SK-N-SH (cell line): ENCODE measurements at regions not wholly inside any gene's neighbourhood (a gene's known extent, or its start where the extent isn't known, plus 50 kb on each side); places are given as distances from the start of the nearest gene placed in this dataset.

Experiments used
- CTCF ChIA-PET: fragments of 300-600, 350-600 bp; formaldehyde crosslinking; extraction: SDS; loops from one replicate; lab custom pipeline; 2021; lab: Yijun Ruan, JAX
- POLR2A ChIA-PET: fragments of 350-600 bp; sonication (Branson Sonifier 250); formaldehyde crosslinking; extraction: SDS; loops from one replicate; lab custom pipeline; 2020; ENCODE audit warnings: antibody characterized with exemption, inconsistent platforms; lab: Yijun Ruan, JAX
- DNase-seq: peaks from one replicate; pipeline ENCODE4 v3.0.0; 2012
- H2AFZ ChIP-seq: fragments of 200-600 bp; sonication (generic); 2 replicates; pipeline ENCODE4 v1.8.1; 2016; ENCODE audit warnings: antibody characterized with exemption, mild to moderate bottlenecking, low read depth
- H3F3A ChIP-seq: fragments of 200-600 bp; sonication (generic); replicated peaks from 2 replicates; pipeline ENCODE3; 2016; ENCODE audit warnings: antibody characterized with exemption, mild to moderate bottlenecking; ENCODE audit not compliant: insufficient read depth
- H3K27ac ChIP-seq, 2 experiments: fragments of 200-500 bp in 1 of 2; fragments of 200-600 bp in 1 of 2; sonication (Bioruptor generic) in 1 of 2; sonication (generic), shearing (Covaris generic) in 1 of 2; 2 replicates each; pipeline versions ENCODE4 v1.5.1 to v1.6.1; 2014 to 2016; ENCODE audit warnings: low read depth in 2 of 2, inconsistent platforms in 1 of 2, low read length in 1 of 2, mild to moderate bottlenecking in 1 of 2, mixed read lengths in 1 of 2
- H3K27me3 ChIP-seq: fragments of 200-600 bp; sonication (generic), shearing (Covaris generic); 2 replicates; pipeline ENCODE4 v1.6.1; 2016; ENCODE audit warnings: mixed run types; ENCODE audit not compliant: insufficient read depth
- H3K36me3 ChIP-seq, 2 experiments: fragments of 200-500 bp in 1 of 2; fragments of 200-600 bp in 1 of 2; sonication (Bioruptor generic) in 1 of 2; sonication (generic) in 1 of 2; replicated peaks in 1 of 2; 2 replicates each; pipeline versions ENCODE3 to v1.5.1; 2014 to 2016; ENCODE audit warnings: low read length in 1 of 2, mild to moderate bottlenecking in 1 of 2; ENCODE audit not compliant: insufficient read depth in 2 of 2, control insufficient read depth in 1 of 2
- H3K4me1 ChIP-seq, 2 experiments: fragments of 200-500 bp in 1 of 2; fragments of 200-600 bp in 1 of 2; sonication (Bioruptor generic) in 1 of 2; sonication (generic), shearing (Covaris generic) in 1 of 2; 2 replicates each; pipeline versions ENCODE4 v1.5.1 to v1.6.1; 2014 to 2016; ENCODE audit warnings: low read depth in 1 of 2, low read length in 1 of 2, mixed run types in 1 of 2; ENCODE audit not compliant: insufficient read depth in 2 of 2, control insufficient read depth in 1 of 2
- H3K4me2 ChIP-seq: fragments of 200-600 bp; sonication (generic), shearing (Covaris generic); 2 replicates; pipeline ENCODE4 v1.6.1; 2017; ENCODE audit warnings: mixed run types
- H3K4me3 ChIP-seq, 2 experiments: fragments of 200-500 bp in 1 of 2; fragments of 200-600 bp in 1 of 2; sonication (Bioruptor generic) in 1 of 2; sonication (generic), shearing (Covaris generic) in 1 of 2; 2 replicates each; pipeline versions ENCODE4 v1.5.1 to v1.8.1; 2014 to 2016; ENCODE audit warnings: low read depth in 2 of 2, inconsistent platforms in 1 of 2, low read length in 1 of 2, mild to moderate bottlenecking in 1 of 2, mixed read lengths in 1 of 2, moderate library complexity in 1 of 2
- H3K79me2 ChIP-seq: fragments of 200-600 bp; sonication (generic); 2 replicates; pipeline ENCODE4 v1.8.1; 2017; ENCODE audit warnings: mild to moderate bottlenecking; ENCODE audit not compliant: insufficient read depth
- H3K9ac ChIP-seq: fragments of 200-600 bp; sonication (generic); 2 replicates; pipeline ENCODE4 v1.6.1; 2017; ENCODE audit warnings: mixed run types
- H3K9me2 ChIP-seq: fragments of 200-600 bp; sonication (generic); 2 replicates; pipeline ENCODE4 v1.6.1; 2017; ENCODE audit warnings: mixed run types
- H3K9me3 ChIP-seq: fragments of 200-600 bp; sonication (generic); 2 replicates; pipeline ENCODE4 v1.6.1; 2017; ENCODE audit warnings: mixed run types, mild to moderate bottlenecking, moderate library complexity
- H4K20me1 ChIP-seq: fragments of 200-600 bp; sonication (generic); 2 replicates; pipeline ENCODE4 v1.6.1; 2017; ENCODE audit warnings: mild to moderate bottlenecking, mixed run types; ENCODE audit not compliant: insufficient read depth
- ELF1 ChIP-seq: IDR thresholded peaks from 2 replicates; pipeline ENCODE4 v1.4.0; 2012
- FOXM1 ChIP-seq: IDR thresholded peaks from 2 replicates; pipeline ENCODE4 v1.4.0; 2012; ENCODE audit warnings: low read depth, mild to moderate bottlenecking
- MAX ChIP-seq: IDR thresholded peaks from 2 replicates; pipeline ENCODE4 v1.4.0; 2012; ENCODE audit warnings: low read depth
- NRF1 ChIP-seq: IDR thresholded peaks from 2 replicates; pipeline ENCODE4 v1.6.1; 2012; ENCODE audit warnings: low read depth, mild to moderate bottlenecking, low read length
- PBX3 ChIP-seq: IDR thresholded peaks from 2 replicates; pipeline ENCODE4; 2012
- RAD21 ChIP-seq: IDR thresholded peaks from 2 replicates; pipeline ENCODE4 v1.6.1; 2012; ENCODE audit warnings: mild to moderate bottlenecking, low read length
- REST ChIP-seq: IDR thresholded peaks from 2 replicates; pipeline ENCODE4 v1.6.1; 2012; ENCODE audit warnings: mild to moderate bottlenecking, low read depth, low read length, moderate library complexity
- RFX5 ChIP-seq: IDR thresholded peaks from 2 replicates; pipeline ENCODE4 v1.6.1; 2012; ENCODE audit warnings: mild to moderate bottlenecking, improper control_type of control experiment, low read length
- RXRA ChIP-seq: IDR thresholded peaks from 2 replicates; pipeline ENCODE4 v1.4.0; 2012; ENCODE audit warnings: low read depth, mild to moderate bottlenecking, borderline replicate concordance
- TAF1 ChIP-seq: IDR thresholded peaks from 2 replicates; pipeline ENCODE4 v1.6.1; 2012; ENCODE audit warnings: low read depth, mild to moderate bottlenecking, low read length, moderate library complexity, borderline replicate concordance
- TCF12 ChIP-seq: IDR thresholded peaks from 2 replicates; pipeline ENCODE4 v1.4.0; 2012
- USF2 ChIP-seq: fragments of 150-350 bp; IDR thresholded peaks from 2 replicates; pipeline ENCODE4 v1.6.1; 2017; ENCODE audit warnings: antibody characterized with exemption, low read length, low read depth, borderline replicate concordance
- YY1 ChIP-seq: IDR thresholded peaks from 2 replicates; pipeline ENCODE4 v1.4.0; 2012; ENCODE audit warnings: low read depth, mild to moderate bottlenecking
- WGBS: methylation state at CpG from one replicate; pipeline ENCODE4 v1.1.6; 2017; ENCODE audit warnings: low lambda C conversion rate; 5-methylcytosine and 5-hydroxymethylcytosine counted together
- TF ChIP-seq, protein P1 (sequence below): IDR thresholded peaks from 2 replicates; pipeline ENCODE4 v1.4.0; 2012; ENCODE audit warnings: low read depth, borderline replicate concordance
- TF ChIP-seq, protein P2 (sequence below): fragments of 200-600 bp; sonication (generic); IDR thresholded peaks from 2 replicates; pipeline ENCODE4 v1.6.1; 2017; ENCODE audit warnings: antibody characterized with exemption, mild to moderate bottlenecking, moderate library complexity

GRCh38 chrX:9369802-9370291, 95.0 kb upstream of the TBL1X start:
- no peaks in the 10 kb centered on the region for H3F3A ChIP-seq
- ChIA-PET CTCF (no interaction called here), POLR2A (no interaction called here)
- no peak overlapping the region for H2AFZ ChIP-seq
- H3K27me3 ChIP-seq = no peaks in the 10 kb centered on the region
- H3K4me1 ChIP-seq = no peaks in the 10 kb centered on the region
- no peak for DNase-seq
- 42% methylated on average over 10 of the region's 10 CpGs for WGBS
- H3K36me3 ChIP-seq = no peaks in the 10 kb centered on the region
- H4K20me1 ChIP-seq = no peaks in the 10 kb centered on the region
- H3K4me3 ChIP-seq = no peak overlapping the region
- no peaks in the 10 kb centered on the region for H3K9me2 ChIP-seq
- no peak overlapping the region for H3K9ac ChIP-seq
- H3K4me2 ChIP-seq = no peak overlapping the region
- no peak for TF ChIP-seq NRF1
- no peak for TF ChIP-seq ELF1
- TF ChIP-seq RAD21 = no peak
- TF ChIP-seq, protein P1, sequence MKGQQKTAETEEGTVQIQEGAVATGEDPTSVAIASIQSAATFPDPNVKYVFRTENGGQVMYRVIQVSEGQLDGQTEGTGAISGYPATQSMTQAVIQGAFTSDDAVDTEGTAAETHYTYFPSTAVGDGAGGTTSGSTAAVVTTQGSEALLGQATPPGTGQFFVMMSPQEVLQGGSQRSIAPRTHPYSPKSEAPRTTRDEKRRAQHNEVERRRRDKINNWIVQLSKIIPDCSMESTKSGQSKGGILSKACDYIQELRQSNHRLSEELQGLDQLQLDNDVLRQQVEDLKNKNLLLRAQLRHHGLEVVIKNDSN = no peak
- TF ChIP-seq MAX = no peak
- TF ChIP-seq RFX5 = no peak
- no peak for TF ChIP-seq PBX3
- TF ChIP-seq FOXM1 = no peak
- no peak for TF ChIP-seq REST
- TF ChIP-seq USF2 = no peak
- no peak for TF ChIP-seq TCF12
- TF ChIP-seq, protein P2, sequence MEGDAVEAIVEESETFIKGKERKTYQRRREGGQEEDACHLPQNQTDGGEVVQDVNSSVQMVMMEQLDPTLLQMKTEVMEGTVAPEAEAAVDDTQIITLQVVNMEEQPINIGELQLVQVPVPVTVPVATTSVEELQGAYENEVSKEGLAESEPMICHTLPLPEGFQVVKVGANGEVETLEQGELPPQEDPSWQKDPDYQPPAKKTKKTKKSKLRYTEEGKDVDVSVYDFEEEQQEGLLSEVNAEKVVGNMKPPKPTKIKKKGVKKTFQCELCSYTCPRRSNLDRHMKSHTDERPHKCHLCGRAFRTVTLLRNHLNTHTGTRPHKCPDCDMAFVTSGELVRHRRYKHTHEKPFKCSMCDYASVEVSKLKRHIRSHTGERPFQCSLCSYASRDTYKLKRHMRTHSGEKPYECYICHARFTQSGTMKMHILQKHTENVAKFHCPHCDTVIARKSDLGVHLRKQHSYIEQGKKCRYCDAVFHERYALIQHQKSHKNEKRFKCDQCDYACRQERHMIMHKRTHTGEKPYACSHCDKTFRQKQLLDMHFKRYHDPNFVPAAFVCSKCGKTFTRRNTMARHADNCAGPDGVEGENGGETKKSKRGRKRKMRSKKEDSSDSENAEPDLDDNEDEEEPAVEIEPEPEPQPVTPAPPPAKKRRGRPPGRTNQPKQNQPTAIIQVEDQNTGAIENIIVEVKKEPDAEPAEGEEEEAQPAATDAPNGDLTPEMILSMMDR = no peak
- no peak for TF ChIP-seq RXRA
- no peak for TF ChIP-seq TAF1
- TF ChIP-seq YY1 = no peak
- no peak overlapping the region for H3K27ac ChIP-seq
- H3K79me2 ChIP-seq = no peaks in the 10 kb centered on the region
- H3K9me3 ChIP-seq = no peaks in the 10 kb centered on the region
